Retinal pigment epithelial cell (primary cell): ENCODE measurements at regions not wholly inside any gene's neighbourhood (a gene's known extent, or its start where the extent isn't known, plus 50 kb on each side); places are given as distances from the start of the nearest gene placed in this dataset.
A peak's percentile ranks its signal among the peaks of the same experiment; 100 is the strongest.
"Not testable (repeated sequence)": the region's sequence is repeated elsewhere in the genome, so short reads cannot be mapped to it uniquely, and the experiment has no call there.

ENCODE experiments used
- DNase-seq: peaks from one replicate; pipeline ENCODE4 v3.0.0-alpha.2; 2010; ENCODE audit warnings: low read depth
- H3K4me3 ChIP-seq: 2 replicates; pipeline ENCODE4 v1.5.1; 2011; ENCODE audit warnings: mild to moderate bottlenecking, low read length, control low read depth, moderate library complexity
- CTCF ChIP-seq: conservative IDR thresholded peaks from 2 replicates; pipeline ENCODE4 v1.5.1; 2011; ENCODE audit warnings: low read depth, low read length, control low read depth, inconsistent platforms

DNA sequence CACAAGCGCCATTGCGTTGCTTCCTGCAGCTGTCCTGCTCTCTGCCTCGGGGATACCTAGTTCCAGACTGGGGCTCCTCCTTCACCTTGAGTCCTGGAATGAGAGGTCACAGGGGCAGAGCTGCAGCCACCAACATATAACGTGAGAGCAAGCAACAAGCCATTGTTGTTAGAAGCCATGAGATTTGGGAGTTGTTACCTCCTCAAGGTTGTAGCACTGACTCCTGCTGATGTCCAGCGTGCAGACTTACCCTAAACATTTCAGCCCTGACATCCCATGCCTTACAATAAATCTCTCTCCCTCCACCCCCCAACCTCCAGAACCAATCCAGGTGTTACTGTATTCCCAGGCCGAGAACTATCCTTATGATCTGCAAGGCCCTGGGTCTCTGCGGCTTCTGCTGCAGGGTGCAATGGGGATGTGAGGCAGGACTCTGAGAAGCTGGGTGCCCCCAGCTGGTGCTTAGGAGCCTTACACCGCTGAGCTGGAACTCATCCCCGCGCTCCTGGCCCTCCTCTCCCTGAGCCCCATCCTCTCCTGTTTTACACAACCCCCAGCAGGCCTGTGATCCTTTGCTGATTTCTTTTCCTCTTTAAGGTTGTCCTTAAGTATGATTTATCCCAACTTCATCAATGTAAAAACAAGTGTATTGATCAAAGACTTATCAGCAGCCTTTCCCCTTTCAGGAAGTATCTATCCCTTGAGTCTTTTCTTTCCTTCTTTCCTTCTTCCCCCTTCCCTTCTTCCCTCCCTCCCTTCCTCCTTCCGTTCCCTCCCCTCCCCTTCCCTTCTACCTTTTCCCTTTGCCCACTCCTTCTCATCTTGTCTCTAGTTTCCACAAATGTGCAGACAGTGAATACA is 84.2 kb upstream of the ABHD2 start:
- TF ChIP-seq CTCF, result peak; percentile 70
- H3K4me3 ChIP-seq, result no peak overlapping the region
- no peak for DNase-seq

DNA sequence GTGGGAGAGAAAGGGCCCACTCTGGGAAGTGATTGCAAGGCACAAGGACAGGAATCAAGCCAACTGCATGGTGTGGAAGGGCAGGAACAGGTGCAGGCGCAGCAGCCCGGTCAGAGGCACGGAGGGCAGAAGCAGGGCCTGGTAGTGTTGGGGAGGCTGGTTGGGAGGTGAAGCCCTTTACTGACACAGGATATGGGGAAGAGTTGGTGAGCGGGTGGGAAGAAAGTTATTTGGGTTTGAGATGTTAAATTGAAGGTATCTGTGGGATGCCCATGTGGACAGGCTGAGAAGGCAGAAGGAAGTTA is 83.6 kb upstream of the ABHD2 start:
- DNase-seq, result no peak
- TF ChIP-seq CTCF, result no peak

GRCh38 chr15:89007527-89007926 is 80.7 kb upstream of the ABHD2 start:
- DNase-seq, H3K4me3 ChIP-seq: not testable (repeated sequence)

More for the DNA sequence above, 83.6 kb upstream of the ABHD2 start:
- H3K4me3 ChIP-seq, result no peak overlapping the region

DNA sequence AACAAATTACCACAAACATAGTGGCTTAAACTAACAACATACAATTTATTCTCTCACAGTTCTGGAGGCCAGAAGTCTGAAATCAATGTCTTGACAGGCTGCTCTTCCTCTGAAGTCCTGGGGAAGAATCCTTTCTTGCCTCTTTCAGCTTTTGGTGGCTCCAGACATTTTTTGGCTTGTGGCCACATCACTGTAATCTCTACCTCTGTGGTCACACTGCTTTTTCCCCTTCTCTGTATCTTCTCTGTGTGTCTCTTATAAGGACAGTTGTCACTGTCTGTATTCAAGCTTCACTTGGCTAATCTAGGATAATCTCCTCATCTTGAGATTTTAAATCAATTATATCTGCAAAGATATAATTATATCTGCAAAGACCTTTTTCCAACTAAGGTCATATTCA is 80.3 kb upstream of the ABHD2 start:
- TF ChIP-seq CTCF, result no peak
- no peak overlapping the region for H3K4me3 ChIP-seq
- no peak for DNase-seq

DNA sequence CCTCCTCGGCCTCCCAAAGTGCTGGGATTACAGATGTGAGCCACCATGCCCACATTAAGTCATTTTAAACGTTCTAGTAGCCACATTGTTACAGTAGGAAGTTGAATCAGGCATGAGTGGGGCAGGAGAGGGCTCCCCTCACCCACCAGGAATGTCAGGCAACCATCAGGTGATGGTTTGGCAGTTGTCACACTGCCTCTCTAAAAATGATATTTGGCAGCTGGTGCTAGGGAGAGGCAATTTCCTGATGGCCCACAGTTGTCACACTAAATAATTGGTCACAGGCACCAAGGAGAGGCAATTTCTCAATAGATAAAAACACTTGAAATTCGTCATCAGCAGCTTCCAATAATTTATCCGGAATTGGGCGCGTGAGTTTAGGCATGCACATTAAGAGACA is 79.2 kb upstream of the ABHD2 start:
- DNase-seq, result no peak
- no peak overlapping the region for H3K4me3 ChIP-seq
- no peak for TF ChIP-seq CTCF

- TF ChIP-seq CTCF, result no peak
- no peak overlapping the region for H3K4me3 ChIP-seq
- DNase-seq, result no peak
These were observed 72.7 kb upstream of the ABHD2 start for GRCh38 chr15:89015412-89016097.

DNA sequence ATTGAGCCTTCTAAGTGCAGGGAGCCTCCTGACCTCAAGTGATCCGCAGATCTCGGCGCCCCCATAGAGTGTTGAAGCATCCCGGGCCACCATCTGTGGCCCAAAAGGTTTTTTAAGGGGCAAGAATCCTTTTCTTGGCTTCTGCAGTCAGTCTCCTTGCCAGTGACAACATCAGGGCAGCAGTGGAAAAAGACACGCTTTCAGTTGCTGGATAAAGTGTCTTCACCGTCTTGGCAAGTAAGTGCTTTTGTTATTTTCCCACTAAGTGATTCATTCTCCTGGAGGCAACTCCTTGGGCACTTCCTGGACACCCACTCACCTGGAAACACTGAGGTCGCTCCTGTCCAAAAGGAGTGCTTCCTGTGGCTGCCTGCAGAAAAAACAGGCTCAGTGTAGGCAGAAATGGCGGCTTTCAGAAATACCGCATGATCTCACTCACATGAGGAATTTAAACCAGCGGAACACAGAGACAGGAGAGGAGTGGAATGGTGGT is 71.7 kb upstream of the ABHD2 start:
- no peak for DNase-seq

More for the DNA sequence above, 71.7 kb upstream of the ABHD2 start:
- TF ChIP-seq CTCF, result no peak
- H3K4me3 ChIP-seq, result no peak overlapping the region
